UCSD-AML1 (cell line): ENCODE measurements at regions not wholly inside any gene's neighbourhood (a gene's known extent, or its start where the extent isn't known, plus 50 kb on each side); places are given as distances from the start of the nearest gene placed in this dataset.

Experiments
- DNase-seq: peaks from one replicate; lab custom pipeline; 2025; ENCODE audit not compliant: unreplicated experiment; lab: John Stamatoyannopoulos, UW

DNA sequence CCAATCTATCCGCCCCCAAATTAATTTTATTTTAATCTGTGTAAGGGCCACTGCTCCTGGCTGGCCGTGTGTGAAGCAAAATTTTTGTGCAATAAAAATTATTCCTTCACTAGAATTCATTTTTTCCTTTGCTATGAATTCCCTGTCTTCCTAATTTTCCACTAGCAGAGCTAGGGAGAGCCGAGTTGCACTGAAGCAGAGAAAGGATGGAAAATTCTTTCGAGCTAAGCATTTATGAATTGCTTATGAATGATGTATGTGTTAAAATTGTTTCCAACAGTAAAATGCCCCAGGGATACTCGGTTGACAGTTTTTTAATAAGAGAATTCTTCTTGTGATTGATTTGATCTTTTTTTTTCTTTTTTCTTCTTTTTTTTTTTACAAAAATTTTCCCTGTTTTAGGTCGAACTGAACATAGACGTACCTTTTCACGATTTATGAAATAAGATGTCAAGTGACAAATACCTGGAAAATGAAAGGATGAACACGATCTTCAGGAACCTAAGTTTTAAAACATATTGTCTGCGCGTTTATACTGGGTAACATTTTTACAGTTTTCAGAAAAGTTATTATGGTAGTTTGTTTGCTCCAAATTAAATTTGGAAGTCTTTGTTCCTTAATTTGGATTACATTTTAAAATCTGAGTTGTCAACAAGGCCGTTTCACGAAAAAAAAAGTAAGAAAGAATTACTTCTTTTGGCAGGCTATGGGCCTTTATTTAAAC, 288.8 kb upstream of the NFE2L3 start:
- no peak for DNase-seq

DNA sequence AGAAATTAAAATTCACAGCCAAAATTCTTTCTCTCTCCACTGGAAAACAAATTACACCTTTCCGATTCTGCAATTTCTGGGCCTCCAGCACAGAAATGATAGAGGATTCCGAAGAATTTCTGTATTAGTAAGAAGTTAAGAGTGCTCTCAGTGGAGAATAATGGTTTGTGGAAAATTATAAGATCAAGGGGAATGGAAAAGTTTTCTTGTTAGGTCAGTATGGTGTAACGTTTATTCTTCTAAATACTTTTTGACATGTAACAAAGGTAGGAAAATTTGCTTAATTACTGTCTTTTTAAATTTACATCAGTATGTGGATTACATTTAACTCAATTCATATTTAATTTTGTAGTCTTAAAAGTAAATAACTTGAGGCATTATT, 288.3 kb upstream of the NFE2L3 start:
- no peak for DNase-seq

DNA sequence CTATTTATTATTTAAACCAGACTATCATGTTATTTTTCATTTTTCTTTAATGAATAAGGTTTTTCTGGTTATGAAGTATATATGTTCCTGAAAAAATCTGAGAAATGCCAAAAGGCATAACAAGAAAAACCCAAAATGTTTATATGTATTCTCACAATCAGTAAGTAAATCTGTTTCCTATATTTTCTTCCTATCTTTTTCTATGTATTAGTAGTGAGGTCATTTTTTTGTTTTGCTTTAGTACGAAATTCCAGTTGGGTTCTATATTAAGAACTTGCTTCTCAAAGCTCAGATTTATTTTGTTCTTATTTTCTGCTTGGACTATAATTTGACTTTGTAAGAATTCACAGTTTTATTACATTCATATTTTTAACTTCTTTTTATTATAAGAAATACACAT, 287.5 kb upstream of the NFE2L3 start:
- no peak for DNase-seq

DNA sequence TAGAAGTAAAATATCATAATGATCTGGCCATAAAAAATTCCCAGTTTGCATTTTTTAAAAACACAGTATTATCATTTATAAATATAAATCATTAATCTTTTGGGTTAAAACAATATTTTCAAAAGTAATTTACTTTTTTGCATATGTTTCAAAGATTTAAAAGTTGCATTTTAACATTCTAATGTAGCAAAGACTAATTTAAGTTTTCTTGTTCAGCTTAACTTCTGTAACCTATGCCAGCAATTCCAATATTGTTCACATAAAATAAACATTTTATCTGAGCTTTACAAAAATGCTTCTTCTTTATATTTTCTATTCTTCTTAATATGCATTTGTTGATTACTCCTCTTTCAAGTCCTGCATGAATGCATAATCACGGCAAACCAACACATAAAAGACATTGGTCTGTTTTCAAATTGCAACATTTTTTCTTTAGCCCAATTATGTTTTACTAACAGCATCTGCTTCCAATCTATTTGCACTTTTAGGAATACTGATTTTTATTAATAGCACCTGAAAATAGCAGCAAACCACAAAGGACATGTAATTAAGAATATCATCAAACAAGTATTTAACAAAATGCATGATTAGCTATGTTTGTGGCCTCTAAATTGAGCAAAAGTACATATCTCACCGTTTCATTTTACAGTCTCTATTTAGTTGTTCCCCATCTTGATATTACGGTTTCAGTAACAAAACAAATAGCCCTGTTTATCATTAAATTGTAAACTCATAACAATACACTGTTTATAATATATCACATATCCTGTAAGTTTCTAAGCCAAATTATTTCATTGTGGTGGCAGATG, 286.9 kb upstream of the NFE2L3 start:
- DNase-seq = no peak

DNA sequence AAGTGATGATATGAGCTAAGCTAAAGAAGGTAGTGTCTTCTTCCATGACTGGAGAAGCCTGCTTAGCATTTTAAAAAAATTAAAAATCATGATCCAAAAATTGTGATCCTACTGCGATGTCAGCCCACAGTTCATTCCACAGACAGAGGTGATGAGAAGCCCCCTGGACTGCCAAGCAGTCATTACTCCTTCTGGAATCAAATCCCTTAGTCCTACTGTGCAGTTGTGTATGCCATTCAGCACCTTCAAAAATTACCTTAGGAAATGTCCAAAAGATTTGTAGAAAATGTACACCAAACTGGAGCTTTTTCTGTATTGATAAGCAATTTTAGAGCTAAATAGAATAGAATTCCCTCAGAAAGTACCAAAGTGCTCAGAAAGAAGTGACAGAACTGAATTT, 283.5 kb upstream of the NFE2L3 start:
- DNase-seq = no peak

DNA sequence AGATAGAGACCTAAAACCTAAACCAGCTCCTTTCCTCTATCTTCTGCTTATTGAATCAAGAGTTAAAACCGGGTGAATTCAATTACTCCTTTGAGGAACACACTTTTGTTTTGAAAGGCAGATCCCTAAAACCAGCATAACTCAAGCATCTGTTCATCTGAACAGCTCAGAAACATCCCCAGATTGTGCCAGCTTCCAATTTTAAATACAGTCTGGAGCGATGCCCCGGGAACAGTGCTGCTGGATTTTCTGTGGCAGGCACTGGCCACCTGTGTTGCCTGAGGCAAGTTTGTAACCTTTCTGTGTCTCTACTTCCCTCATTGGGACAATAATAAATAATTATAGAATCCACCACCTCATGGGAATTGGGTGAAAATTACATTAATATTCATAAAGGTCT, 281.4 kb upstream of the NFE2L3 start:
- DNase-seq = no peak

DNA sequence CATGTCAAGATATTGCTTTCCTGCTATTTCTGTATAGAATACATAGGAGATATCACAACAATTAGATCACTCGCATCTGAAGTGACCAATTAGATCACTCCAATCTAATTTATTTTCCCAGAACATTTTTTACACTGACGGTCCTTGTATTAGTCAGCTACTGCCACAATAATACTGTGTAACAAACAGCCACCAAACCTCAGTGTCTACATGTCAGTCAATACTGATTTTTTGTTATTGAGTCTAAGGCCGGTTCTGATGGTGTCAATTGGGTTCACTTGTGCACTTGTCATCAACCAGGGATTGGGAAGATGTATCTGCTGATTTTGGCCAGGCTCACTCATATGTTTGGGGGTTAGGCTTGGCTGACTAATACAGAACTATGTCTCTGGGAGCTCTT, 275.9 kb upstream of the NFE2L3 start:
- DNase-seq = no peak

DNA sequence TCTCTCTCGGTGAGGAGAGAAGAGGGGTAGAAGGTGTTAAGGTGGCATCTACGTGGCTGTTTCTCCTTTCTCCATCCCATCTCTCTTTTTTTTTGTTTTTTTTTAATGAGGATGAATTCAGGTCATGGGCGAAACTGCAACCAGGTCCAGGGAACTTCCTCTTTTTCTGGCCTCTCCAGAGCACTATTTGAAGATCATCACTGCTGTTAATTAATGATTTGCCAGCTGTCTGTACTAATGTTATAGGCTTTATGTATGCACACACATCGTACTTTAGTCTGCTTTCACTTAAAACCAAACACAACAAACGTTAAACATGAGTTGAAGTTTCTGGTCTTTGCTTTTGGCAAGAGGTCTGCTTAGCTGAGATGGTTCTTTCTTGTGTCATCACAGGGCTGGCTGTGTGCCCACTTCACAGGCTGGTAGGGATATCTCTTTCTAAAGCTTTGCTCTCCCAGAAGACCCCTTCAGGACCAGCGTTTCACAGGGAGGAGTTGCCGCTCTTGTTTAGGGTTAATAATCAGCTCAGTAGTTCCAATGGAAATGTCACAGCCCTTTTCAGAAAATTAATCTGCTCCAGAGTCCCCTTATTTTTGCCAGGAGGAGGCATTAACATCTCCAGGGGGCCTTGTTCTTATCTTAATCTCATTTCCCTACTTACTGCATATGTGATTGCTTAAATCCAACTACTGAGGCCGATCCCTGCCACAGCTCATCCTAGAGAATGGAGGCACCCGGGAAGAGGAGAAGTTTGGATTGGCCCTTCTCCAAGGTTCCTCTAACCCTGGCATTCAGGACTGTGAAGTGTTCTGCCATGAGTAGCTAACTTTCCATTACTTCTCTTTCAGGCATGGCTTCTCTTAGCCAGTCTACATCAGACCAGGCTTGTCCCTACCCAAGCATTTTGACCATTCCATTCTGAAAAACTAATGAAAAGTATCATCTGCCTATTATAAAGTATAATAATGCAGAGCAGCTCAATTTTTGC, 273.9 kb upstream of the NFE2L3 start:
- no peak for DNase-seq

DNA sequence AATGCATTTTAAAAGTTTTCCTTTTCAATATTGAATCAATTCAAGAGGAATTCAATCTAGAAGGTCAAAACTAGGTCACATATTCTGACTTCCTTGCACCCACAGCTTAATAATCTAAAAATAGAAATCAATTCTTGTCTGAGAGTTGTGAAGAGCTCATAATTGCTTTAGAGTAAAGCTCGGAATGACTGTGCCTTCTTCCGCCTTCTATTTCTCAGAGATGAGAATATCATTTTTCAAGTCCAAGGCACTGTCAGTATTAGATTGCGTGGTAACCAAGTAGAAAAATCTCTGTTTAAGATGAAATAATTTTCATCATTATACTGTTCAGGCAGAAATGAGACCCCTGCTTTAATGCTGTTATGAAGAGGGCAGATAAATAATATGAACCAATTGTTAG, 272.2 kb upstream of the NFE2L3 start:
- DNase-seq = no peak

DNA sequence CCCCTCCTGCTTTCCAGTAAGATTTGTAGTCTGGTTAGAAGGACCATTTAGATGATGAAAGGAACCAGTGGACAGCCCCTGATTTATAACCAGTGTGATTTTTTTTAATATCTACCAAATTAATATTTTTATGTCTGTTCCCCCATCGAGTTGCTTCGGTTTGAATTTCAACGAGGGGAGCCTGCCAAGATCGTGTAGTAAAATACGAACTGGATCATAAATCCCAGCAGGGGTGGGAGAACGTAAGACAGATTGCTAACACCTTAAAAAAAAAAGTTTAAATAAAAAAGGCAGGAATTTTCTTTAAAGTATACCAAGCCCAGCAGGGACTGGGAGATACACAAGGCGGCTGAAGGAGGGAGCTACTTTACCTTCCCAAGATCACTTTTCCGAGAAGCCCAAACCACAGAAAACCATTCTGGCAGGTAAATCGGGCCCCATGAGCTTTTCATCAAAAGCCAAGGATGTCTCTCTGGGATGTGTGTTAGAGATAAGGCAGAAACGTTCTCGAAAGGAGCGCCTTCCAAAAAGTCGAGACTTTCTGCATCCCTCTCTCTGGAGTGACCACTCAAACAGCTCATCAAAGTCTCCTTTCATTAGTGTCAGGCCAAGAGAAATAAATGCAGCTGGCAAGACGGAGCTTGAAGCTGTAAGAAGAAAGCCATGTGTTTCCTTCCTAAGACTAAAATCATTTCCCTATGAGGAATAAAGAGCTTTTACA, 270.5 kb upstream of the NFE2L3 start:
- DNase-seq = no peak

DNA sequence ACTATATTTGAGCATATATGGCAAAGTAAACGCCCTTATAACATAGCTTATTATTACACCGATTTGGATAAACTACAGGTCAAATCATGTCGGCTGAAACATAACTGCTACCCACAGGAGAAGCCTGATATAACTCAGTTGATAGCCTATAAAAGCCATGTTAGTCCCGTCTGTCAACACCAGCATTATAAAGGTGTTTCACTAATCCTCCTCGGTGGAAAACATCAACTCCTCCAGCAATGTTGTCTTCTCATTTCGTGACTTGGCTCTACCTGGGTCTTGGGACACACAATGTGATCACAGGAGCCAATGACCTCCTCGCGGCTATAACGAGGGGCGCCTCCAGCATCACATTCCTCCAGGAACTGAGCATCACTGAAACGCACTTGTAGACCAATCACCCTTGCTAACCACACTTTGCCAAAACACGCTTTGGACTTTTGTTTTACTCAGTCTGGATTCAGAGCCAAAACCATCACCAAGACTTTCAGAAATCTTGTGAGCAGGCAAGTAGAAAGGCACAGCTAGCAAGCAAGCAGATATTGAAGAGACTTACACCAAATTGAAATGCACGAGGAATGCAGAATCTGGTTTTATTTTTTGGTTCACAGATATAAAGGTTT, 269.7 kb upstream of the NFE2L3 start:
- DNase-seq = no peak

DNA sequence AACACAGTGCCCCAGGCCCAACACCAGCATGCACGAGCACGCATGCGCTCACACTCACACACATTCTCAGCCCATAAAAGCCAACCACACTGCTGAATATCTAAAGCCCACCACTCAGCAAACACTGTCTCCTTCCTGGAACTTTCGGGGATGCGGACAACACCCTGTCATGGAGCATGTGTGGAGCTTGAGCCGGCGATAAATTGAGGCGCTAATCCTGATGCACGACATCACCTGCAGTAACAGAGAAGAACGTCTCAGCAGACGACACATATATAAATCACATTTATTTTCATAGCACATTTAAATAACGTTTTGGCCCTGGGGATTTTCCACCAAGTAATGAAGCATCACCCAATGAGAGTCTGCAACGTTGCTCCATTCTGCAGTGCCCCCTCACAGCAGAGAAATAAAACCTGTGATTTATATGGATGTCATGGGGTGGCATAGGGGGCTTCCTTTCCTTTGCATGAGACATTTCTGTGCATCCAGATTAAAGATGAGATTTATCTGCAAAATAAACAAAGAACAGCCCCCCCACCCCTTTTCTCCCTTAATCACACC, 267.7 kb upstream of the NFE2L3 start:
- DNase-seq = no peak

DNA sequence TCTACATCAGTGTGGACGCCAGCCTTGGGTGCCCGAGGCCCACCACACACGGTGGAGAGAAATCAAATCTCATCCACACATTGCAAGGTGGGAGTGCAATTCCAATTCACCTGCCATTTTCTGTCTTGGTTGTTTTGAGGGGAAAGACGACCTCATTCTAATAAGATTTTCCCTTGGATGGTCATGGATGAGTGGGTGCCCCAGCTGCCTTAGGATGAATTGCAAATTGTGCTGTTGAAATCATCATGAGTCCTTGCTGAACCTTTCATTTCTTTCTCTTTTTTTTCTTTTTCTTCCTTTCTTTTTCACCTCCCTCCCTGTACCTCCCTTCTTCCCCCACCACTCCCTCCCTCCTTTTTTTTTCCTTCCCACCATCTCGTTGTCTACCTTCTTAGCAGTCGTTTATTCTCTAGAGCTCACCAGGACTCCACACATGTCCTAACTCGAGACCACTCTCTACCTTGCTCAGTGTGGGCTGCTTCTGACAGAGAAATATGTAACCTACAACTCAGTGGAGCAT, 266.9 kb upstream of the NFE2L3 start:
- no peak for DNase-seq

DNA sequence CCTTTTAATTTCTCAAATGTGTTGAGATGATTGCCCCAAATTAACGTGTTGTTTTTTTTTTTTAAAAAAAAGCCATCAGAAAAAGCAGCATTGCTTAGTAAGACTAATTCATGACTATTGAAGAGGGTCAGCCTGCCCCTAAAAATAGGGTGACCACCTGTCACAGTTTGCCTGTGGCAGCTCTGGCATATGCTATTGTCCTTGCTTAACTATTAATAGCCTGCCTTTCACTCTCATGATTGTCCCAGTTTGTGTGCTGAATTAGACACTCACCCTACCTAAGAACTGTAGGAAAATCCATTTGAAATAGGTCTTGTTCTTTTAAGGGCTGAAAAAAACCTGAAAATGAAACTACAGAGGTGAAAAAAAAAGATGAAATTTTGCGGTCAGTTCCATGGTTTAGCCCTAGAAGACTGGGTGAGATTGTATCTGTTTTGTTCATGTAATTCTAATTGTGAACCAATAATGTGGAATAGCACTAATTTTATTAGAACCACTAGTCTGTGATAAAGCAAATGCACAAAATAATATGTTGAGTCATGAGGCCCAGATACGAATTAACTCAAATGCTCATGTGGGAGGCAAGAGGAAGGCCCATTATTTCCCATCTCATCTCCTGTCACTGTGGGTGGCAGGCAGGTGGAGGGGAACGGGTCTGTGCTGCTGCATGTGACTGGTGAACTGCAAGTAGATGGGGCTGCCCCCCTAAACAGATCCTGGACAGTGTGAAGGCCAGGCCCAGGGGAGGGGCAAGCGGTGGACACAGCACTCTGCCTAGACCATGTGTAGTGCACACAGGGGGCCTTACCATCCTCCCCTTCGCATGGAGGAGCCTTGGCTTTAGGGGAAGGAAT, 265.4 kb upstream of the NFE2L3 start:
- no peak for DNase-seq

DNA sequence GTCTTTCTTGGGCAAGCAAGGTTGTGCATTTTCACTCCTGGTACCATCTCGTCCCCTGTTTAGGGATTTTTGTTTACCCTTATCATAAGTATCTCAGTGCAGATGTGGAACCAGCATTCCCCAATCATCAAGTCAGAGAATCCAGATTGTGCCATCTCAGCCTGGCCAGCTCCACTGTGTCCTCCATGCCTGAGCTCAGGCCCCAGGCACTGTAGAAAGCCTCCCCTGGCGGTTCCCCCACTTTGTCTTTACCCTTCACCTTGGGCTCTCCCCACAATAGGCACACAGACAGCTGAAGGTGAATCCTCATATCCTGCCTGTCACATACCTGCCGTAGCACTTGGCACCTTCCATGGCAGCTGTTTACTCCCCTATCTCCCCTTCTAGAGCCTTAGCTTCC, 264.7 kb upstream of the NFE2L3 start:
- DNase-seq = no peak

DNA sequence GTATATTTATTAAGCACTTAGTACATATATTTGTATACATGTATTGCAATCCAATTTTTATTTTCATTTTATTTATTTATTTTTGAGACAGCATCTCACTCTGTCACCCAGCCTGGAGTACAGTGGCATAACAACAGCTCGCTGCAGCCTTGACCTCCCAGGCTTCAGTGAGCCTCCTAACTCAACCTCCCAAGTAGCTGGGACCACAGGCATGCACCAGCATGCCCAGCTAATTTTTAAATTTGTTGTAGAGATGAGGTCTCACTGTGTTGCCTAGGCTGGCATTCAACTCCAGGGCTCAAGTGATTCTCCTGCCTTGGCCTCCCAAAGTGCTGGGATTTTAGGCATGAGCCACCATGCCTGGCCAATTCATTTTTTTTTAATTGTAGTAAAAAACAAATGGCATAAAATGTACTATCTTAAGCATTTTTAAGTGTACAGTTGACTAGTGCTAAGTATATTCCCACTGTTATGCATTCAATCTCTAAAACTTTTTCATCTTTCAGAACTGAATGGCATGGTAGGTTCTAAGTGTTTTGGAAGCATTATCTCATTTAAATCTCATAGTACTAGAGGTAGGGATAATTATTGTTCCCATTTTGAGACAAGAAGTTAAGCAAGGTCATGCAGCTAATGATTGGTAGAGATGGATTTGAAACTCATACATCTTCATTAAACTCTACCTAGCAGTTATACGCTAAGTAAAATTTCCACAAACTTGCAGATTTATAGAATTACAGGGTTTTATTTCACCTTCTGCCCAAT, 264.0 kb upstream of the NFE2L3 start:
- DNase-seq = no peak

DNA sequence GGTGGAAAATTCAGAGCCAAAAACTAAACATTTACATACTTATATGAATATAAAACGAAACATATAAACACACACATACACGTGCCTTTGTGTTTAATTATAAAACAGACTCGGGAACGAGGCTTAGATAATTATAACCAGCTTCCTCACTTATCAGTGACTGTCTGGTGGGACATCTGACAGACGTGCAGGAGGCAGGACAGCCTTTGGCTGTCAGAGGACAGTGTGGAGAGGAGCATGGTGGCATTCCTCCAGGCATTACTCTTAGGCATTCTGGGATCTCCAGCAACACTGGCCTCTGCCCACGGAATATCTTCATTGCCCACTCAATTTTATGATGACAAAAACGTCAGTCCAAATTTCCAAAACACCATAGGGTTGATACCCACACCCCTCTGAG, 262.2 kb upstream of the NFE2L3 start:
- DNase-seq = no peak

DNA sequence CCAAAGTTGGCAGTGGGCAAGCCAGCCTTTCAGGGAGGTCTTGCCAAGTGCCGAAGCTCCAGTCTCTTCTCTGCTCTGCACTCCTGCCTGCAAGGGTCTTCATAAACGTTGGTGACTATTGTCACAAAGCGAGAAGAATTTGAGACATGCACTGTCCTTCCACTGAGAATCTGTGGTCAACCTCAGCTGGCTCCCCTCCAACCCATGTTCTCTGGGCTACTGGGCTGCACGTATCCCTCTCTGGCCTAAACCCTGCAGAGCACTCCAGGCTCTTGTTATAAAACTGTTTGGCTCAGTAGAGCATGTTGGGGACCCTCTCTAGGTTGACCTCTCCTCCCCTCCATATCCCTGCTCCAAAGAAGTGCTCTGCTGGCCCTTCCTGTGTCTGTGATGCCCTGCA, 260.4 kb upstream of the NFE2L3 start:
- DNase-seq = no peak
